PC-9 (cell line): ENCODE measurements at regions not wholly inside any gene's neighbourhood (a gene's known extent, or its start where the extent isn't known, plus 50 kb on each side); places are given as distances from the start of the nearest gene placed in this dataset.

Source experiments
- BruUV-seq: library from RNA; stranded (reverse); fragments of 400-500 nt; replicated peaks from 2 replicates; lab custom pipeline; 2021; lab: Mats Ljungman, UMichigan
- CTCF ChIA-PET: fragments of 300-600 bp; sonication (Branson Sonifier 250); formaldehyde crosslinking; loops from one replicate; lab custom pipeline; 2022; ENCODE audit warnings: antibody characterized with exemption; lab: Charles Lee
- POLR2A ChIA-PET: fragments of 300-600 bp; sonication (Branson Sonifier 250); formaldehyde crosslinking; loops from one replicate; lab custom pipeline; 2022; ENCODE audit warnings: antibody characterized with exemption; ENCODE audit not compliant: unreplicated experiment; lab: Charles Lee
- DNase-seq, 2 experiments: peaks; one replicate each; pipeline versions ENCODE4 v3.0.0 to v3.0.0-alpha.2; 2015 to 2022; ENCODE audit warnings: mixed read lengths in 1 of 2
- H2AFZ ChIP-seq: fragments of 200-600 bp; sonication (generic); 2 replicates; pipeline ENCODE4 v1.8.1; 2017; ENCODE audit warnings: antibody characterized with exemption
- H3F3A ChIP-seq: fragments of 200-600 bp; sonication (generic); 2 replicates; pipeline ENCODE4 v1.8.1; 2017; ENCODE audit warnings: antibody characterized with exemption, mild to moderate bottlenecking, low read depth; ENCODE audit not compliant: insufficient read depth
- H3K27ac ChIP-seq: fragments of 200-600 bp; sonication (generic); 2 replicates; pipeline ENCODE4 v1.6.1; 2016; ENCODE audit warnings: mixed run types
- H3K27me3 ChIP-seq: fragments of 200-600 bp; sonication (generic); 2 replicates; pipeline ENCODE4 v1.6.1; 2016; ENCODE audit warnings: low read depth, mixed run types; ENCODE audit not compliant: insufficient read depth
- H3K36me3 ChIP-seq: fragments of 200-600 bp; sonication (generic); 2 replicates; pipeline ENCODE4 v1.6.1; 2016; ENCODE audit warnings: low read depth, mixed run types
- H3K4me1 ChIP-seq: fragments of 200-600 bp; sonication (generic); replicated peaks from 2 replicates; pipeline ENCODE4 v1.6.1; 2016; ENCODE audit warnings: mixed run types; ENCODE audit not compliant: insufficient read depth
- H3K4me2 ChIP-seq: fragments of 200-600 bp; sonication (generic); 2 replicates; pipeline ENCODE4 v1.6.1; 2017; ENCODE audit warnings: mixed run types
- H3K4me3 ChIP-seq: fragments of 200-600 bp; sonication (generic); 2 replicates; pipeline ENCODE4 v1.6.1; 2016; ENCODE audit warnings: mixed run types
- H3K79me2 ChIP-seq: fragments of 200-600 bp; sonication (generic); 2 replicates; pipeline ENCODE4 v1.6.1; 2017; ENCODE audit warnings: low read depth, mixed run types
- H3K9me2 ChIP-seq: fragments of 200-600 bp; sonication (generic); 2 replicates; pipeline ENCODE4 v1.8.1; 2017; ENCODE audit warnings: mild to moderate bottlenecking; ENCODE audit not compliant: insufficient read depth
- H3K9me3 ChIP-seq: fragments of 200-600 bp; sonication (generic); 2 replicates; pipeline ENCODE4 v1.8.1; 2016; ENCODE audit warnings: low read depth; ENCODE audit not compliant: insufficient read depth
- H4K20me1 ChIP-seq: fragments of 200-600 bp; sonication (generic); 2 replicates; pipeline ENCODE4 v1.8.1; 2017; ENCODE audit not compliant: insufficient read depth
- EZH2 ChIP-seq: fragments of 200-600 bp; sonication (generic); IDR thresholded peaks from 2 replicates; pipeline ENCODE4 v1.8.0; 2017; ENCODE audit warnings: antibody characterized with exemption, low read depth
- intact Hi-C: fragments of 100-400 bp; cut with micrococcal nuclease; formaldehyde crosslinking; loops from one replicate; pipeline ENCODE4 v1.10.0; 2022; ENCODE audit not compliant: unreplicated experiment
- TF ChIP-seq, protein P1 (sequence below): fragments of 200-600 bp; sonication (generic); conservative IDR thresholded peaks from 2 replicates; pipeline ENCODE4 v1.6.1; 2017; ENCODE audit warnings: mixed run types, antibody characterized with exemption, mild to moderate bottlenecking, moderate library complexity

- no peak overlapping the region for H2AFZ ChIP-seq
- no TSS peak for BruUV-seq
- POLR2A ChIA-PET = no interaction called here
- H3K4me1 ChIP-seq = no peaks in the 10 kb centered on the region
- H3K9me2 ChIP-seq = no peaks in the 10 kb centered on the region
- no peaks in the 10 kb centered on the region for H3F3A ChIP-seq
- no peaks in the 10 kb centered on the region for H4K20me1 ChIP-seq
- no peaks in the 10 kb centered on the region for H3K27me3 ChIP-seq
- intact Hi-C loops = no loop called here
- H3K4me2 ChIP-seq = no peak overlapping the region
- no peak for TF ChIP-seq EZH2
- TF ChIP-seq, protein P1, sequence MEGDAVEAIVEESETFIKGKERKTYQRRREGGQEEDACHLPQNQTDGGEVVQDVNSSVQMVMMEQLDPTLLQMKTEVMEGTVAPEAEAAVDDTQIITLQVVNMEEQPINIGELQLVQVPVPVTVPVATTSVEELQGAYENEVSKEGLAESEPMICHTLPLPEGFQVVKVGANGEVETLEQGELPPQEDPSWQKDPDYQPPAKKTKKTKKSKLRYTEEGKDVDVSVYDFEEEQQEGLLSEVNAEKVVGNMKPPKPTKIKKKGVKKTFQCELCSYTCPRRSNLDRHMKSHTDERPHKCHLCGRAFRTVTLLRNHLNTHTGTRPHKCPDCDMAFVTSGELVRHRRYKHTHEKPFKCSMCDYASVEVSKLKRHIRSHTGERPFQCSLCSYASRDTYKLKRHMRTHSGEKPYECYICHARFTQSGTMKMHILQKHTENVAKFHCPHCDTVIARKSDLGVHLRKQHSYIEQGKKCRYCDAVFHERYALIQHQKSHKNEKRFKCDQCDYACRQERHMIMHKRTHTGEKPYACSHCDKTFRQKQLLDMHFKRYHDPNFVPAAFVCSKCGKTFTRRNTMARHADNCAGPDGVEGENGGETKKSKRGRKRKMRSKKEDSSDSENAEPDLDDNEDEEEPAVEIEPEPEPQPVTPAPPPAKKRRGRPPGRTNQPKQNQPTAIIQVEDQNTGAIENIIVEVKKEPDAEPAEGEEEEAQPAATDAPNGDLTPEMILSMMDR = no peak
- H3K79me2 ChIP-seq = no peaks in the 10 kb centered on the region
- H3K4me3 ChIP-seq = no peak overlapping the region
- no peaks in the 10 kb centered on the region for H3K9me3 ChIP-seq
- H3K36me3 ChIP-seq = no peaks in the 10 kb centered on the region
- CTCF ChIA-PET = no interaction called here
- DNase-seq = peak in 1 of 2 experiments; percentile 44
- H3K27ac ChIP-seq = no peak overlapping the region
These were observed 1295.7 kb upstream of the FLRT2 start for GRCh38 chr14:84234281-84234680.

GRCh38 chr14:84236290-84236689, 1293.7 kb upstream of the FLRT2 start:
- Histone ChIP-seq H3K79me2 (no peaks in the 10 kb centered on the region), H3K9me3 (no peaks in the 10 kb centered on the region), H3K4me3 (no peak overlapping the region), H3F3A (no peaks in the 10 kb centered on the region), H3K27ac (no peak overlapping the region), H4K20me1 (no peaks in the 10 kb centered on the region), H3K4me1 (no peaks in the 10 kb centered on the region), H3K4me2 (no peak overlapping the region), H2AFZ (no peak overlapping the region), H3K36me3 (no peaks in the 10 kb centered on the region), H3K27me3 (no peaks in the 10 kb centered on the region), H3K9me2 (no peaks in the 10 kb centered on the region)
- TF ChIP-seq EZH2 = no peak
- TF ChIP-seq, protein P1 = no peak
- CTCF ChIA-PET = no interaction called here
- DNase-seq = no peak
- POLR2A ChIA-PET = no interaction called here
- BruUV-seq = no TSS peak
- intact Hi-C loops = no loop called here

DNA sequence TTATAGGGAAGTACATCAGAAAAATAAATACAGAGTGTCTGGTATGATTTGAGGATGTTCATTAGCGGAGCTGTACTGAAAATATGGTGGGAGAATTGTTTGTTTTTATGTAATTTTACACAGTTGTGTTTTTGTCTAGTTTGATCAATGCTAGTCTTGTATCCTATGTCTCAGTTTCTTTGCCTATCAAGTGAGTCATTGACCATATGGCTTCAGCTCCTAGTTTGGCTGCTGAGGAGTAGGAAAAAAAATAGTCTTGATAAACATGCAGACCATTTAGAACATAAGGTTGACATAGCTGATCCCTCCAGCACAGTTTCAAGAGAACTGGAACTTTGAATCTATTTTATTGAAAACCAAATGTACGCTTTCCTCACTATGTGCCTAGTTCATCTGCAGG, 1292.1 kb upstream of the FLRT2 start:
- TF ChIP-seq, protein P1 = no peak
- no peak for TF ChIP-seq EZH2
- H3K36me3 ChIP-seq = no peaks in the 10 kb centered on the region
- POLR2A ChIA-PET = no interaction called here
- no peaks in the 10 kb centered on the region for H4K20me1 ChIP-seq
- no peaks in the 10 kb centered on the region for H3K4me1 ChIP-seq
- no peak overlapping the region for H3K4me3 ChIP-seq
- no peaks in the 10 kb centered on the region for H3K79me2 ChIP-seq
- no peak overlapping the region for H3K27ac ChIP-seq
- H3K9me2 ChIP-seq = no peaks in the 10 kb centered on the region
- H3K9me3 ChIP-seq = no peaks in the 10 kb centered on the region
- no peak overlapping the region for H3K4me2 ChIP-seq
- no peaks in the 10 kb centered on the region for H3F3A ChIP-seq
- CTCF ChIA-PET = no interaction called here
- intact Hi-C loops = no loop called here
- no peaks in the 10 kb centered on the region for H3K27me3 ChIP-seq
- BruUV-seq = no TSS peak
- DNase-seq = no peak
- no peak overlapping the region for H2AFZ ChIP-seq
